ENCODE measurements at regions not wholly inside any gene's neighbourhood (a gene's known extent, or its start where the extent isn't known, plus 50 kb on each side); places are given as distances from the start of the nearest gene placed in this dataset.
"Not testable (repeated sequence)": the region's sequence is repeated elsewhere in the genome, so short reads cannot be mapped to it uniquely, and the experiment has no call there.

- DNase-seq (ENCODE audit: low read depth), result no peak
Observed at GRCh38 chr14:39680777-39681176, 248.5 kb upstream of the FBXO33 start.

- DNase-seq (ENCODE audit: low read depth), result no peak
Observed at GRCh38 chr14:39673734-39674133, 241.5 kb upstream of the FBXO33 start.

GRCh38 chr14:39673270-39673711 is 241.1 kb upstream of the FBXO33 start:
- DNase-seq (ENCODE audit: low read depth), result no peak

GRCh38 chr14:39668449-39668848 is 236.2 kb upstream of the FBXO33 start:
- no peak for DNase-seq (ENCODE audit: low read depth)

GRCh38 chr14:39666386-39666785 is 234.2 kb upstream of the FBXO33 start:
- no peak for DNase-seq (ENCODE audit: low read depth)

GRCh38 chr14:39665075-39665475 is 232.8 kb upstream of the FBXO33 start:
- no peak for DNase-seq (ENCODE audit: low read depth)

GRCh38 chr14:39664646-39665045 is 232.4 kb upstream of the FBXO33 start:
- DNase-seq (ENCODE audit: low read depth), result no peak

- no peak for DNase-seq (ENCODE audit: low read depth)
Observed at GRCh38 chr14:39641224-39641623, 209.0 kb upstream of the FBXO33 start.

GRCh38 chr14:39639009-39639408 is 206.8 kb upstream of the FBXO33 start:
- not testable (repeated sequence) for DNase-seq (ENCODE audit: low read depth)

GRCh38 chr14:39628087-39628486 is 195.9 kb upstream of the FBXO33 start:
- no peak for DNase-seq (ENCODE audit: low read depth)

GRCh38 chr14:39626589-39627576 is 194.7 kb upstream of the FBXO33 start:
- no peak for DNase-seq (ENCODE audit: low read depth)

GRCh38 chr14:39621678-39622077 is 189.4 kb upstream of the FBXO33 start:
- DNase-seq (ENCODE audit: low read depth), result no peak

GRCh38 chr14:39621223-39621622 is 189.0 kb upstream of the FBXO33 start:
- no peak for DNase-seq (ENCODE audit: low read depth)

- no peak for DNase-seq (ENCODE audit: low read depth)
Observed at GRCh38 chr14:39617537-39617936, 185.3 kb upstream of the FBXO33 start.

- DNase-seq (ENCODE audit: low read depth), result no peak
Observed at GRCh38 chr14:39615352-39615751, 183.1 kb upstream of the FBXO33 start.

GRCh38 chr14:39614297-39614923 is 182.2 kb upstream of the FBXO33 start:
- no peak for DNase-seq (ENCODE audit: low read depth)

- no peak for DNase-seq (ENCODE audit: low read depth)
Observed at GRCh38 chr14:39609119-39609518, 176.9 kb upstream of the FBXO33 start.

- DNase-seq (ENCODE audit: low read depth), result no peak
Observed at GRCh38 chr14:39607978-39608377, 175.7 kb upstream of the FBXO33 start.

- DNase-seq (ENCODE audit: low read depth), result no peak
Observed at GRCh38 chr14:39603942-39604341, 171.7 kb upstream of the FBXO33 start.

GRCh38 chr14:39593377-39593776 is 161.1 kb upstream of the FBXO33 start:
- DNase-seq (ENCODE audit: low read depth), result no peak

- DNase-seq (ENCODE audit: low read depth), result no peak
Observed at GRCh38 chr14:39592116-39592789, 160.0 kb upstream of the FBXO33 start.

GRCh38 chr14:39589882-39590281 is 157.6 kb upstream of the FBXO33 start:
- DNase-seq (ENCODE audit: low read depth), result not testable (repeated sequence)
